Endothelial cell of umbilical vein (primary cell): ENCODE measurements at regions not wholly inside any gene's neighbourhood (a gene's known extent, or its start where the extent isn't known, plus 50 kb on each side); places are given as distances from the start of the nearest gene placed in this dataset.

ENCODE experiments used
- POLR2A ChIP-seq: IDR thresholded peaks from 2 replicates; pipeline ENCODE4 v1.6.1; 2012; ENCODE audit warnings: low read depth, mild to moderate bottlenecking, control low read depth, low read length
- TF ChIP-seq, protein P1 (sequence below), 2 donors: IDR thresholded peaks; 1 replicate in 1 of 2; 2 replicates in 1 of 2; pipeline ENCODE4 v1.5.1; 2011; ENCODE audit warnings: low read length in 2 of 2, mild to moderate bottlenecking in 2 of 2, moderate library complexity in 2 of 2, control low read depth in 1 of 2, inconsistent platforms in 1 of 2, low read depth in 1 of 2; ENCODE audit not compliant: insufficient read depth in 1 of 2; ENCODE audit errors: extremely low read depth in 1 of 2

DNA sequence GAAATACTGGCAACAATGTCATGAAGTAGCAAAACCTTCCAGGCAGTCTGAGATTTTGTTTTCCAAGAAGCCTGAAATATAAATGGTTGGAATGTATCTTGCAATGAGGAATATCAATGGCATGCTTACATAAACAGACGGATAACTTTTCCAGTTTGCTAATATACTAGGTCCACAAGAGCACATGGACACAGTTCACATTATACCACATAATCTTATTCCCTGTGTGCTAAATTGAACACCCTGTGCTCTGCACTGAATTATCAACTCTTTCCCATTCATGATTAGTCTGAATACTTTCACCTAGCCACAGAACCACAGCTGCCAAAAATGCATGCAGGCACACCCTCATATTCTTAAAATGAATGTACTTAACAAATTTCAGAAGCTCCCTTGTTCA, 274.3 kb downstream of the COL12A1 start:
- TF ChIP-seq, protein P1, sequence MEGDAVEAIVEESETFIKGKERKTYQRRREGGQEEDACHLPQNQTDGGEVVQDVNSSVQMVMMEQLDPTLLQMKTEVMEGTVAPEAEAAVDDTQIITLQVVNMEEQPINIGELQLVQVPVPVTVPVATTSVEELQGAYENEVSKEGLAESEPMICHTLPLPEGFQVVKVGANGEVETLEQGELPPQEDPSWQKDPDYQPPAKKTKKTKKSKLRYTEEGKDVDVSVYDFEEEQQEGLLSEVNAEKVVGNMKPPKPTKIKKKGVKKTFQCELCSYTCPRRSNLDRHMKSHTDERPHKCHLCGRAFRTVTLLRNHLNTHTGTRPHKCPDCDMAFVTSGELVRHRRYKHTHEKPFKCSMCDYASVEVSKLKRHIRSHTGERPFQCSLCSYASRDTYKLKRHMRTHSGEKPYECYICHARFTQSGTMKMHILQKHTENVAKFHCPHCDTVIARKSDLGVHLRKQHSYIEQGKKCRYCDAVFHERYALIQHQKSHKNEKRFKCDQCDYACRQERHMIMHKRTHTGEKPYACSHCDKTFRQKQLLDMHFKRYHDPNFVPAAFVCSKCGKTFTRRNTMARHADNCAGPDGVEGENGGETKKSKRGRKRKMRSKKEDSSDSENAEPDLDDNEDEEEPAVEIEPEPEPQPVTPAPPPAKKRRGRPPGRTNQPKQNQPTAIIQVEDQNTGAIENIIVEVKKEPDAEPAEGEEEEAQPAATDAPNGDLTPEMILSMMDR (IDR thresholded peaks at IDR 0.05; ENCODE audit: extremely low read depth in 1 of 2, insufficient read depth in 1 of 2, low read depth in 1 of 2, low read length in 2 of 2), result no peak
- TF ChIP-seq POLR2A, result no peak
